SK-N-DZ (cell line): ENCODE measurements at regions not wholly inside any gene's neighbourhood (a gene's known extent, or its start where the extent isn't known, plus 50 kb on each side); places are given as distances from the start of the nearest gene placed in this dataset.

Source experiments
- DNase-seq: peaks from one replicate; pipeline ENCODE4 v3.0.0-alpha.2; 2015; ENCODE audit warnings: low spot score
- small RNA-seq, 2 experiments: library from RNA; depleted of rRNA; stranded (forward); fragments of <200 nt; gene quantifications; one replicate each; pipeline ENCODE3, GENCODE V24; 2014

DNA sequence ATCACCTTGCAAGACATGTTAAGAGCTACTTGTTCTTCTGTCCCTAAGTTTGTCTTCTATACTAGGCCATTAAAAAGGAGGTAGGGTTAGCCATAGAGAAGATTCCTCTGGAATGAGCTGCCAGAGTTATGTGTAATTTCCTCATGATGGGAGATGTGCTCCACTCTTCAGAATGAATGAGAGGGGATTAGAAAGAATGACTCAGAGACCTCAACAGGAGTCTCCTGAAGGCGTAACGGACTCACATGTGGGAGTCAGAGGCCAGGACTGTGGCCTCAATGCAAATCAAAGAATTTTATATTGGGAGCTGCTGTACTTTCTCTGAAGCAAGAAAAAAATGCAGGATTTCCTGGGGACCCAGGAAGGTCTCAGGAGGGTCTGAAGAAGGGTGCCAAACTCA lies 87.8 kb upstream of the ATXN7L3B start:
- no peak for DNase-seq

DNA sequence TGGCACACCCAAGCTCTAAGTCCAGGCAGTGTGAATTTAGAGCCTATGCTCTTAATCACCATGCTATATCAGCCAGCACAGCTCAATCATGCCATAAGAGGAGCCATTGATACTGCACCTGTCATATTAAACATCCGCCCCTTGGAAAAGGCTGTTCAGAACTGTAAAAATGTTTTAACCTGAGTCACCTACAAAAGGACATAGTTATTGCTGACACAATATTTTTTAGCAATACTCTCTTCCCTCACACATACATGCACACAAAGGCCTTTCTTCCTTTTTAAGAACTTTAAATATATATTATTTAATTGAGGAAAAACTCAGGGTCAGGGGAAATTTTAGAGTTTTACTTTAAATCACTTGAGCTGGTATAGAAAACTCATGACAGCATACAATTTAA lies 83.5 kb upstream of the ATXN7L3B start:
- no peak for DNase-seq

DNA sequence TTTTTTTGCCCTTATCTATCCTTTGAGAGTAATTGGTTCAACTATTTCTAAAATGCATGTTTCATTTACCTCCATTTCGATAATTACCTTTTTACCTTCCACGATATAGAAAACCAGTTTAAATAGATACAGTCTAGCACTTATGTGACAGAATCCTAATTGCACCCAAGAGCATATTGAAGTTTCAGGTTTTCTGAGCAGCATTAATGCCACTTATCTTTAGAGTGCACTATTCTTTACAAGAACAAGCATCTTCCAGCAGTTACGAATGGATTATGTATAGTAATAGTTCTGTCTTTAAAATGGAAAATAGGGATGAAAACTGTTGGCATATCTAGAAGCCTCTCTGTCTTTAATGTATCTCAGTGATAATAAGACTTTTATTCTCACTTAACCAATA lies 82.2 kb upstream of the ATXN7L3B start:
- no peak for DNase-seq

DNA sequence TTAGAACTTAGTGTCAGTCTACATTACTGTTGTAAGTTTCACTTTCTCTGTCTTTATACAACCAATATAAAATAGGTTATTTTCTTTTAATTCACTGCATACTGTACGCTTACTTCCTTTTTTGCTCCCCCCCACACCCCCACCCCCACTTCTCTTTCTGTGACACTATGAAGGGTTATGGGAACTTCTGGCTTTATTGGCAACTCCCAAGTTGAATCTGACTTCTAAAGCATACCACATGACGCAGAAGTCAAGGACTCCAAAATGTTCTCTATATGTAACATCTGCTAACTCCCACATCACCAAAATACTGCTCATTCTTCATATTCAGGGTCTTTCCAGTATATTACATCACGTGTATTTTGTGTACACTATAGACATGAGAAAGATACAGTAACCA lies 81.2 kb upstream of the ATXN7L3B start:
- no peak for DNase-seq

DNA sequence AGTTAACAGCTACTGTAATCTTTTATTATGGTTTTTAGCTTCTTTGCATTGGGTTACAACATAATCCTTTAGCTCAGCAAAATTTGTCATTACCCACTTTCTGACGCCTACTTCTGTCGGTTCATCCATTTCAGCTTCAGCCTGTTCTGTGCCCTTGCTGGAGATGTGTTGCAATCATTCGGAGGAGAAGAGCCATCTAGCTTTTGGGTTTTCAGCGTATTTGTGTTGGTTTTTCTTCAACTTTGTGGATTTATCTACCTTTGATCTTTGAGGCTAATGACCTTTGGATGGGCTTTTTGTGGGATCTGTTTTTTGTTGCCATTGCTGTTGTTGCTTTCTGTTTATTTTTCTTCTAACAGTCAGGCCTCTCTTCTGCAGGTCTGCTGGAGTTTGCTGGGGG lies 69.2 kb upstream of the ATXN7L3B start:
- no peak for DNase-seq

DNA sequence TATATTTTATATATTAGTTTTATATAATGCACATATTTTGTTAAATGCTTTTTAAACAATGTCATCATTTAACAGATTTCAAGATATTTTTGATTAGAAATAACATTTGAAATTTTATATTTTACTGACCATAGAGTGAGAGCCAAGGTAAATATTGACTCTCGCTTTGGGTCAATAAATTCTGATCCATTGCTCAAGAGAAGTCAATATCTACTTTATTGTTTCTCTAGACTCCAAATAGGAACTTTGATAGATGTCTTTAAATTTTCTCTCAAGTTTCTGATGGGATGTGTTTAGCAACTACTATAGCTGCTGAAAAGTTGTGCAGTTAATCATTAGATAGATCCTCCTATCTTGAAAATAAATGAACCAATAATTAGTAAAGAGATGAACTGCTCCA lies 61.4 kb upstream of the ATXN7L3B start:
- DNase-seq, result no peak

DNA sequence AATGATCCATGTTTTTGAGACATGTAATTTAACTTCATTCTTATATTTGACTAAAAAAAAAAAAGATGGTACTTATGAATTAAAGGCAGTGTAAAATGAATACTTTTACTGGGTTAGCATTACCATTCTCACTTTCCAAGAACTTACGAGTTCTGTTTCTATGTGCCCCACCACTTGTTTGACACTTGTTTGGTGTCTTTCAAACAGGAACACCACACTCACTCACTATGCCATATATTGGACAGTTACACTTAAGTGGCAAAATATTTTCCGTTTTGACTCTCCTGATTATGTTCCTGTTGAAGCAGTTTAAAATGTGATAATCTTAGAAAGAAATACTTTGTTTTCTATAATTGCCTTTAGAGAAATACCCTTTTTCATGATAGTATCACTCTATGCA lies 56.6 kb upstream of the ATXN7L3B start:
- DNase-seq, result no peak

DNA sequence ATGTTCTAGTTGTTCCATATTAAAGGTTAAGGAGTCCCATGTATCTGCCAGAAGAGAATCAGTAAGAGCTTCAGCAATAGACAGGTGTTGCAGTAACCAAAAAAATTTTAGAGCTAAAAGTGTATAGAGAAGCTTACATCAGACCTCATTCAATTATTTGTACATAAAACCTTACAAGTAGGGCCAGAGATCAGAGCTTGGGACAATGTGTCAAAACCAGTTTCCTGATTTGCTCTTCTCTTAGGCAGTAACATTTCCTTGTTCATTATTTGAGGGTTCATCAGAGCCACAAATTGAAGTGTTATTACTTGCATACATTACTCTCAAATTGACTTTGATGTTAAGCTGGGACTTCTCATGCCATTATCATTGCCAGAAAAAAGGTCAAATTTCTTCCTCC lies 55.5 kb upstream of the ATXN7L3B start:
- DNase-seq, result no peak

DNA sequence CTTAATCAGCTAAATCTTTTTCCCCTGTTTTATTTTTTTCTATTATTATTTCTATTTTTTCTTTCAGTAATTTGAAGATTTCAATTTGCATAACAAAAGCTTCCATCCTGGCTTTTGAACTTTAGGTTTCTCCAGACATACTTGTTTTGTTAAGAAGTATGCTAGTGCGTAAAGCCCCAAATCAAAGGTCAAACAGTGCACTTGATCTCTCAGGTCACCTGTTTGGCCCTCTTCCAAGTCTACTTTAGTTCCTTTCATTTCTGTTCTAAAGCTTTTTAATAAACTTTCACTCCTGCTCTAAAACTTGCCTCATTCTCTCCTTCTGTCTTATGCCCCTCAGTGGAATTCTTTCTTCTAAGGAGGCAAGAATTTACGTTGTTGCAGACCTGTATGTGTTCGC lies 54.6 kb upstream of the ATXN7L3B start:
- no peak for DNase-seq

Small RNAs in the stretch of these regions (small RNA-seq; reads per million reads assigned to genes)
- gene AC090502.2, result 0 reads per million in 2 experiments
- 0 to 0.76 reads per million in 2 experiments for gene RF00096
- gene RNU6-1012P, result 0 reads per million in 2 experiments
